GM18507 (cell line): ENCODE measurements at regions not wholly inside any gene's neighbourhood (a gene's known extent, or its start where the extent isn't known, plus 50 kb on each side); places are given as distances from the start of the nearest gene placed in this dataset.
"Not testable (repeated sequence)": the region's sequence is repeated elsewhere in the genome, so short reads cannot be mapped to it uniquely, and the experiment has no call there.

Experiments
- DNase-seq: peaks from one replicate; pipeline ENCODE4 v3.0.0; 2011; ENCODE audit warnings: low read depth; ENCODE audit not compliant: insufficient read length; ENCODE audit errors: extremely low spot score
- FAIRE-seq: peaks from 2 replicates; lab custom pipeline; 2011; peaks lifted over from hg19 to GRCh38; lab: Jason Lieb, UNC

GRCh38 chr2:192932376-192932775, 737.6 kb upstream of the TMEFF2 start:
- no peak for DNase-seq
- FAIRE-seq: no peak

DNA sequence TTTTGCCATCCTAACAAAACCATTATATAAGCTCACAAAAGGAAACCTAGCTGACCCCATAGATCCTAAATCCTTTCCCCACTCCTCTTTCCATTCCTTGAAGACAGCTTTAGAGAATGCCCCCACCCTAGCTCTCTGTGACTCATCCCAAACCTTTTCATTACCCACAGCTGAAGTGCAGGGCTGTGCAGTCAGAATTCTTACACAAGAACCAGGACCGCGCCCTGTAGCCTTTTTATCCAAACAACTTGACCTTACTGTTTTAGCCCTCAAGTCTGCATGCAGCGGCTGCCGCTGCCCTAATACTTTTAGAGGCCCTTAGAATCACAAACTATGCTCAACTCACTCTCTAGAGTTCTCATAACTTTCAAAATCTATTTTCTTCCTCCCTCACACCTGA, 726.9 kb upstream of the TMEFF2 start:
- DNase-seq: not testable (repeated sequence)

DNA sequence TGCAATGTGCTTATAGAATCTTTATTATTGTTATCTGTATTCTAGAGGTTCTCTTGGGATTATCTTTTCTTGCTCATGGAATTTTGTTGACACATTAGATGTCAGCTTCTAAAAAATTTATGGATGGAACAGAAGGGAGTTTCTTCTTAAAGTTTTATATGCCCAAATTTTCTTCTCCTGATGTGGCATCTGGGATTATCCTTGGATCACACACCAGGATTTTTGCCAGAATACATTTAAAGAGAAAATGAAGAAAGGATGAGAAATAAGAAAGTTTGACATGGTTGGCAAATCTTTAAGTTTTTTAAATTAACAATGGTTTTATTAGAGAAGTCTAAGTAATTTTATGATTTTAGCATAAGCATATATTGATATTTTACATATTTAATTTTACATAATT, 706.7 kb upstream of the TMEFF2 start:
- no peak for FAIRE-seq

More for the DNA sequence above, 726.9 kb upstream of the TMEFF2 start:
- not testable (repeated sequence) for FAIRE-seq

DNA sequence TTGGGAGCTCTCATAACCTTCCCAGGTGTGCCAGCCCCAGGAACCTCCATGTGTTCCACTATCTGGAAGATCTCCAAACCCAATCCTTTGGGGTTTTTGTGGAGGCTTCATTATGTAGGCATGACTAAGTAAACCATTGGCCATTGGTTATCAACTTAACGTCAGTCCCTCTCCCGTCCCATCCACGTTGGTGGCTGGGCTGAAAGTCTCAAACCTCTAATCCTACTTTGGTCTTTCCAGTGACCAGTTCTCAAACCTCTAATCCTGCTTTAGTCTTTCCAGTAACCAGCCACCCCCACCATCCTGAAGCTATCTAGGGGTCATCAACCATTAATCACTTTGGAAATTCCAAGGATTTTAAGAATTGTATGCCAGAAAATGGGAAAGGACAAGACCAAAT, 704.7 kb upstream of the TMEFF2 start:
- FAIRE-seq (no peak), DNase-seq (no peak)

More for the DNA sequence above, 706.7 kb upstream of the TMEFF2 start:
- no peak for DNase-seq

GRCh38 chr2:192893976-192894375, 699.2 kb upstream of the TMEFF2 start:
- not testable (repeated sequence) for FAIRE-seq, DNase-seq

GRCh38 chr2:192888109-192888508, 693.4 kb upstream of the TMEFF2 start:
- FAIRE-seq: no peak
- no peak for DNase-seq

- DNase-seq (no peak), FAIRE-seq (no peak)
These were observed 692.6 kb upstream of the TMEFF2 start for GRCh38 chr2:192887337-192887736.

DNA sequence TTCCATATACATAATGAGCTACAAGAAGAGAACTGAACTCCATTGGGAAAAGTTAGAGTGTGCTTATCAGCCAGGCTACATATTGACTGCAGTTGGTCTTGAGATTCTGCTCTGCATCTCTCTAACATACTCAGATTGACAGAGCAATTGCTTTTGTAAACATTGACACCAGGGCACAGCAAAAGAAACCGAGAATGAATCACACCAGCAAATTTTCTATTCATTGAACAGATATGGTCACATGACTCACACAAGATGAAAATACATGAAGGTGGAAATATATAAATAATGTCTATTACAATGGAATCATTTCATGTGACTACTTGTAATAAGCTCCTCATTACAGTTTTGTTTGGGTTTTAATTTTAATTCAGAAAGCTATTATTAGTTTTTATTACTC, 691.9 kb upstream of the TMEFF2 start:
- DNase-seq (no peak), FAIRE-seq (no peak)

DNA sequence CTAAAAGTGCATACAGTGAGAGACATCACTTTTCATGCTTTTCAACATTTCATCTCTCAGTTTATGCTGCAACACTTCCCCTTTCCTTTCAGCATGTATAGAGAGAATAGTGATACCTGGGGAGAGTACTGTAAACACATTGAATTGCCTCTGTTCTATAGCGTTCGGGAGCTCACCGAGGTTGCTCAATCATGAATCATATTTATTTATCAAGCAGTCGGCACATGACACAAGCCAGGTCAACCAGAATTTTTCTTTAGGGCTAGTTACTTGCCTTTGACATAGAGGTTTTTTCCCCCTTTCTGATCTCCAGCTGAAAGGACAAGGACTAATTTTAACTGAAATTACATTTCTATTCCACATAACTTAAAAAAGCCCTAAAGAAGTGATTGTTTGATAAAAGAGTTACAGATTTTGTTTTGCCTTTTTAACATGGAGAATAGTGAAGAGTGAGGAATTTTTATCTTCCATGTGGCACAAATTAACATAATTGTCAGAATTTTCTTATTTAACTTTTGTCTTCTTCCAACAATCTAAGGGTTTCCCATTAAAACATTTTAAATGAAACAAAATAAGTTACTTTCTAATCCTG, 690.9 kb upstream of the TMEFF2 start:
- FAIRE-seq: no peak
- DNase-seq: no peak

DNA sequence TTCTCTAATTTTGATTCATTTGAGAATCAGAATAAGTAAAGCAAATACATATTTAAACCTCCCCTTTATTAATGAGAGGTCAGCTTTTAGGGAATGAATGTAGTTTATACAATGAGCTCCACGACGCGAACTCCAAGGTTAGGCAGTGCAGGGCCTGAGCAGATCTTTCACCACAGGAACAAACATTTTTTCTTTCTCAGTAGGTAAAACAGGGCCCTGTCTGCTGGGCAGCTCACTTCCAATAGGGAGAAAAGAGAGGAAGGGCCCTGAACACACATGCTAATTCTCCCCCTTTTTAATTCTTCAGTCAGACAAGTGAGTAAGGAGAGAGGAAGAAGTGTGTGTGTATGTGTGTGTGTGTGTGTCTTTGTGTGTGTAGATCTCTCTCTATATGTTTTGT, 682.4 kb upstream of the TMEFF2 start:
- FAIRE-seq: no peak

DNA sequence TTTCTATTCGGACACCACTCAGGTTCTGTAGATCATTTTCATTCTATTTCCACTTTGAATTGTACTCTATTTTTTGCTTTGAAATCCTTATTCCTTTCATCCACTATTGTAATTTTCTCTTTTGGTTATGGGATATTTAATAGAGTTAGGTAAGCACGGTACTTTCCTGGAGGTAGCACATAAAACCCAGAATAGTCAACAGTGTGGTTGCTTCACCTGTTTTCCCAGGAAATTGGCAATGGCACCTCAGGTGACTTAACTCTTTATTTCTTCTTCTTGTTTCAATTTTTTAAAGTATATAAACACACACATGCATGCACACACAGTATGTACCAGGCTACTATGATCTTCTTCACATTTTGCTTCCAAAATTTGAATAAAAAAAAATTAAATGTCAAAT, 682.0 kb upstream of the TMEFF2 start:
- no peak for DNase-seq
- no peak for FAIRE-seq

More for the DNA sequence above, 682.4 kb upstream of the TMEFF2 start:
- DNase-seq: no peak

DNA sequence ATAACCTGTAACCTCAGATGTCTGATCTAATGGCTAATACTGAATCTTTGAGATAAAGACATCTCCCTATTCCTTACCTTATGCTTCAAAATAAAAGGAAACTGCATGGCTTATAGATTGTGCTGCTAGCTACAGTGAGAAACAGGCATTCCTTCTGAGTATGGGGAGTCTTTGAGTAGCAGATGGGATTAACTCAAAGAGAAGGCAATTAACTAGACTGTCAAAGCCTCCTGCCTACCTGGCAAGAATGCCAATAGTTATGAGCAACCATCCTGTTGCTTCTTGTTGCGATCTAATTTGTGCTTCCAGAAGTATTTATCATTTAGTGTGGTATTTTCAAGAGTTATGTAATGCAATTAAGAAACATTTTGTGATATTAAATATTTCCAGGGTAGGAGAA, 660.0 kb upstream of the TMEFF2 start:
- no peak for FAIRE-seq

DNA sequence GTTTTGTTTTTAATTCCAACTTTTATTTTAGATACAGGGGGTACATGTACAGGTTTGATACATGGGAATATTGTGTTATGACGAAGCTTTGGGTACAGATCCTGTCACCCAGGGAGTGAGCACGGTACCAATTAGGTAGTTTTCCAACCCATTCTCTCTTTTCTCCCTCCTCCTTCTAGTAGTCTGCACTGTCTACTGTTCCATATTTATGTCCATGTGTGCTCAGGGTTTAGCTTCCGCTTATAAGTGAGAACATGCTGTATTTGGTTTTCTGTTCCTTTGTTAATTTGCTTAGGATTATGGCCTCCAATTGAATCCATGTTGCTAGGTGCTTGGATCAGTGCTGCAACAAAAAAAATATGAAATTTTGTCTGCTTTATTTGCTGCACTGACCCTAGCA, 659.3 kb upstream of the TMEFF2 start:
- FAIRE-seq (no peak), DNase-seq (no peak)

More for the DNA sequence above, 660.0 kb upstream of the TMEFF2 start:
- DNase-seq: no peak

- DNase-seq (no peak), FAIRE-seq (no peak)
These were observed 634.2 kb upstream of the TMEFF2 start for GRCh38 chr2:192828947-192829346.

GRCh38 chr2:192828175-192828574, 633.4 kb upstream of the TMEFF2 start:
- FAIRE-seq (no peak), DNase-seq (no peak)

- DNase-seq: no peak
These were observed 633.0 kb upstream of the TMEFF2 start for GRCh38 chr2:192827735-192828134.

GRCh38 chr2:192814376-192814775, 619.6 kb upstream of the TMEFF2 start:
- FAIRE-seq (no peak), DNase-seq (no peak)

More at GRCh38 chr2:192827735-192828134, 633.0 kb upstream of the TMEFF2 start:
- no peak for FAIRE-seq

GRCh38 chr2:192813341-192813740, 618.6 kb upstream of the TMEFF2 start:
- DNase-seq (no peak), FAIRE-seq (no peak)

GRCh38 chr2:192809173-192809572, 614.4 kb upstream of the TMEFF2 start:
- DNase-seq: no peak
- FAIRE-seq: no peak

DNA sequence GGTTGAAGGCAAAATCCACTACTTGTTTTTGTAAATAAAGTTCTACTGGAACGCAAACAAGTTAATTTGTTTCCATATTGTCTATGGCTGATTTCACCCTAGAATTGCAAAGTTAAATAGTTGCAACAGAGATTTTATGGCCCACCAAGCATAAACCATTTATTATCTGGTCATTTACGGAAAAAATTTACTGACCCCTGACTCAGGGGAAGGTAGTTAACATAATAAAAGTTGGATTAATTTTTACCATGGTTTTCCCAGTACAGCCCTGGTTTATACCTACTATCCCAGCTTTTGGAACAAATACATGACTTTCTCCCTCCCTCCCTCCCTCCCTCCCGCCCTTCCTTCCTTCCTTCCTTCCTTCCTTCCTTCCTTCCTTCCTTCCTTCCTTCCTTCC, 588.9 kb upstream of the TMEFF2 start:
- no peak for DNase-seq
- FAIRE-seq: no peak

- FAIRE-seq (no peak), DNase-seq (no peak)
These were observed 580.9 kb upstream of the TMEFF2 start for GRCh38 chr2:192775459-192776262.
